ENCODE measurements at regions not wholly inside any gene's neighbourhood (a gene's known extent, or its start where the extent isn't known, plus 50 kb on each side); places are given as distances from the start of the nearest gene placed in this dataset.

DNA sequence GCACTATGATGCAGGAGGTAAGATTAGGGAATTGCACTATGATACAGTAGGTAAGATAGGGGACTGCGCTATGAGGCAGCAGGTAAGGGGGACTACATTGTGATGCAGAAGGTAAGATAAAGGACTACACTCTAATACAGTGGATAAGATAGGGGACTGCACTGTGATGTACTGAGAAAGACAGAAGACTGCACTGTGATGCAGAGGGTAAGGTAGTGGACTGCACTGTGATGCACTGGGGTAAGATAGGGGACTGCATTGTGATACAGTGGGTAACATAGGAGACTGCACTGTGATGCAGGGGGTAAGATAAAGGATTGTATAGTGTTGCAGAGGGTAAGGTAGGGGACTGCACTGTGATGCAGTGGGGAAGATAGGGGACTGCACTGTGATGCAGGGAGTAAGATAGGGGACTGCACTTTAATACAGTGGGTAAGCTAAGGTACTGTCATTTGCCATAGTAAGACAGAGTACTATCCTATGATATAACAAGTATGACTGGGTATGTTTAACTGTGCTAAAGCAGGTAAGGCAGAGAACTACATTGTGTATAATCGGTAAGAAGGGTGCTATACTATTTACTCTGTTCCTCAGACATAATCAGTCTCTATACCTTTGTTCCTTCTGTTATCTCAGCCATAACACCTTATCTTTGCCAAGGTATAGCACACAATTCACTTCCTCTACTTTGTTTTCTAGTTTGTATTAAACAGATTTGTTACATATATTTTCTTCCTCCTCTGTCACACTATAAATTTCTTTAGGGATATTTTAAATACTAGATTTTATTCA is 208.5 kb downstream of the BARHL2 start:
- DNase-seq (ENCODE audit: insufficient read length, low spot score): no peak
- no peak for FAIRE-seq

DNA sequence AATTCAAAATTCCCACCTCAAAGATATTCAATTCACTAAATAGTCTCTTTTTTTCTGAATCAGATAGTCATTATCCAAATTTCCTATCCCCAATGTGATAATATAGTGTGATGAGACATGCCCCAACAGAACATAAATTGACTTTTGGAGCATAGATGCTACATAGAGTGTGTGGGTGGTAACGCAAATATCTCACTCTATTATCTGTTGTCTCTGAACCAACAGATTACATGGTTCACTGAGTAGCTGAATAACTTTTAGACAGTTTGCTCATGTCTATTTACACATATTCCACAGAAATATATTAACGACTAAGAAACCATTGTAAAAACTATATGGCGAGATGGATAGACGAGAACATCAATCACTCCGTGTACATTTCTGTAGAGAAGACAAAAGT is 209.9 kb downstream of the BARHL2 start:
- FAIRE-seq: no peak
- DNase-seq (ENCODE audit: insufficient read length, low spot score): no peak
- TF ChIP-seq POLR2AphosphoS5 (IDR thresholded peaks at IDR 0.05; ENCODE audit: low read depth, low read length) (no peak), POLR2A (IDR thresholded peaks at IDR 0.05; ENCODE audit: low read depth, low read length) (no peak), TAF1 (IDR thresholded peaks at IDR 0.05; ENCODE audit: low read depth, low read length) (no peak), POU2F2 (IDR thresholded peaks at IDR 0.05; ENCODE audit: low read depth, low read length) (no peak), PAX5 (IDR thresholded peaks at IDR 0.05; ENCODE audit: insufficient read depth, low read length, severe bottlenecking) (no peak), SPI1 (IDR thresholded peaks at IDR 0.05; ENCODE audit: low read depth, low read length) (no peak)

More for the DNA sequence above, 208.5 kb downstream of the BARHL2 start:
- TF ChIP-seq SPI1 (IDR thresholded peaks at IDR 0.05; ENCODE audit: low read depth, low read length) (no peak), POLR2AphosphoS5 (IDR thresholded peaks at IDR 0.05; ENCODE audit: low read depth, low read length) (no peak)

DNA sequence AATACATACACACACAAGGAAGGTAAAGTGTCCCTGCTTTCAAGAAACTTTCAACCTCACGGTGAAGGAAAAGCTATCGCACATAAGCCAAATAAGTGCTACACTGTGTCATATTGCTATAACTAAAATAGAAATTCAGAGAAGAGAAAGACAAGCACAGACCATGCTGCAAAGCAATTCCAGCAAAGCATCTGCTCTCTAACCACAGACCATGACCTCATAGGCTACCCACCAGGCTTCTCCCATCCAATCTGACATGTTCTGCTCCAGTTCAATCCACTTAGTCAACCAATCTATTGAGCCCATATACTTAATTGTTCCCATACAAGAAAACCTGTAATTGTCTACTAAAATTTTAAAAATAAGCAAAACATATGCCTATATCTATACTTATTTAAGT is 211.3 kb downstream of the BARHL2 start:
- DNase-seq (ENCODE audit: insufficient read length, low spot score): no peak
- no peak for FAIRE-seq
- TF ChIP-seq POU2F2 (IDR thresholded peaks at IDR 0.05; ENCODE audit: low read depth, low read length) (no peak), POLR2AphosphoS5 (IDR thresholded peaks at IDR 0.05; ENCODE audit: low read depth, low read length) (no peak), PAX5 (IDR thresholded peaks at IDR 0.05; ENCODE audit: insufficient read depth, low read length, severe bottlenecking) (no peak), POLR2A (IDR thresholded peaks at IDR 0.05; ENCODE audit: low read depth, low read length) (no peak), SPI1 (IDR thresholded peaks at IDR 0.05; ENCODE audit: low read depth, low read length) (no peak), TAF1 (IDR thresholded peaks at IDR 0.05; ENCODE audit: low read depth, low read length) (no peak)

DNA sequence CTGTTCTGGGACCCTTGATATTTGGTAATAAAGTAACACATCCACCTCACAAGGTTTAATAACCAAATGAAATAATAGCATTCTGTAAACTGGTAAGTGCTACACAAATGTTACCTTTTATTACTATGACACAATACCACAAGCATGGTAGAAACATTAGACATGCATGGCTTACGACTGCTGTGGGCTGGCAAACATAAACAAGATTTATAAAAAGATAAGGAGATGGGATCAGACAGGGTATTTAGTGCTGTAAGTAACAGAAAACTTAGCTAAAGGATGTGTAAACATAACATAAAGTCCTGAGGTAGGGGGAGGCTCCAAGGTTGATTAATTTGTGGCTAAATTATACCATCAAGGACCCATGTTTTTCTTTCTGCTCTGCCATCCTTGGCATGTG is 212.6 kb downstream of the BARHL2 start:
- TF ChIP-seq POU2F2 (IDR thresholded peaks at IDR 0.05; ENCODE audit: low read depth, low read length) (no peak), POLR2A (IDR thresholded peaks at IDR 0.05; ENCODE audit: low read depth, low read length) (no peak), SPI1 (IDR thresholded peaks at IDR 0.05; ENCODE audit: low read depth, low read length) (no peak), POLR2AphosphoS5 (IDR thresholded peaks at IDR 0.05; ENCODE audit: low read depth, low read length) (no peak), PAX5 (IDR thresholded peaks at IDR 0.05; ENCODE audit: insufficient read depth, low read length, severe bottlenecking) (no peak), TAF1 (IDR thresholded peaks at IDR 0.05; ENCODE audit: low read depth, low read length) (no peak)
- no peak for FAIRE-seq

DNA sequence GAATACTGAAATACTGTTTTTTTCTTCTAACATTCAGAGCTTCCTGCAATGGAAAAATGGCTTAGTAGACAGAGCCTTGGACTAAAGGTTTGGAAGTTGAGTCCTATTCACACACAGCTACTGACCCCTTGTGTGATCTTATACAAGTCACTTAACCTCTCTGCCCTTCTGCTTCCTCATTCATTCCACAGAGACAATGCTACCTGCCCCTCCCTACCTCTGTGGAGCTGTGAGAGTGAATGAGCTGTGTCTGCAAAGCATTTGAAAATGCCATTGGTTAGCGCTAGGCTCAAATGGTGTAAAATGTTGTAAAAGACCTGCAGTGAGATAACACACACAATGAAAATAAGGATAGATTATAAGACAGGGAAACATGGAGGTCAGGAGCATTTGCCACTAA is 214.4 kb downstream of the BARHL2 start:
- no peak for DNase-seq (ENCODE audit: insufficient read length, low spot score)

More for the DNA sequence above, 212.6 kb downstream of the BARHL2 start:
- no peak for DNase-seq (ENCODE audit: insufficient read length, low spot score)

DNA sequence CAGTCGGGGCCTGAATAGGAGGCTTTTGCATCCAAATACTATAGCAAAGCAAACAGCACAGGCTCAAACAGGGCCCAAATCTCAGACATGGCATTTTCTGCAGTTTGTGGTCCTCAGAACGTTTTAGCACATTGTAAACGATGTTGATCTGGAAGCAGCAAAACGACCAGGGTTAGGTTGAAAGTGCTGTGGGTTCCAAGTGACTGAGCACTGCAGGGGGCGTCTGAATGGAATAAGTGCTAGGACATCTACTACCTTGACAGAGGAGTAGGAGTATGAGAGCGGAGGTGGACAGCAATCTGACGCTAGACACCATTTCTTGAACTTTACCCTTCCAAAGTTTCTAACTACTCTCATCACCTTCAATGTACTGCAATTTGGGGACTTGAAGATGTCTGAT is 214.9 kb downstream of the BARHL2 start:
- DNase-seq (ENCODE audit: insufficient read length, low spot score): no peak
- no peak for FAIRE-seq
- TF ChIP-seq SPI1 (IDR thresholded peaks at IDR 0.05; ENCODE audit: low read depth, low read length) (no peak), PAX5 (IDR thresholded peaks at IDR 0.05; ENCODE audit: insufficient read depth, low read length, severe bottlenecking) (no peak), POU2F2 (IDR thresholded peaks at IDR 0.05; ENCODE audit: low read depth, low read length) (no peak), TAF1 (IDR thresholded peaks at IDR 0.05; ENCODE audit: low read depth, low read length) (no peak), POLR2AphosphoS5 (IDR thresholded peaks at IDR 0.05; ENCODE audit: low read depth, low read length) (no peak), POLR2A (IDR thresholded peaks at IDR 0.05; ENCODE audit: low read depth, low read length) (no peak)

More for the DNA sequence above, 214.4 kb downstream of the BARHL2 start:
- no peak for FAIRE-seq
- TF ChIP-seq PAX5 (IDR thresholded peaks at IDR 0.05; ENCODE audit: insufficient read depth, low read length, severe bottlenecking) (no peak), POLR2AphosphoS5 (IDR thresholded peaks at IDR 0.05; ENCODE audit: low read depth, low read length) (no peak), TAF1 (IDR thresholded peaks at IDR 0.05; ENCODE audit: low read depth, low read length) (no peak)

DNA sequence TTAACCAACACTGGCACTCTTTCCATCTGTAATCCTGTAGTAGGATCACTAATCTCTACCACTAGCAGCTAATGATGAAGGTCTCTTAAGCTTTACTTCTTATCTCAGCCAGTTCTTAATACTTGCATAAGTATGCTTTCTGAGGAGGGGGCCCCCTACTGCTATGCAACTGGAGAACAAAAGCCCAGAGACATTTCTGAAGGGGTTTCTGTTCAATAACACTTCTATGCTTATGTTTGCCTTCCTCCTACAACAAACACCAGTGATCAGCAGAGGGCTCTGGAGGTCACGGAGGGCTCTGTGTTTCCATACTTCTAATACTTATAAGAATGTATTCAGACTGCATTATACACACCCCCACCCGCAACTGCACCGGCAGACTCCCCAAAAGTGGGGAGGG is 215.8 kb downstream of the BARHL2 start:
- TF ChIP-seq POLR2A (IDR thresholded peaks at IDR 0.05; ENCODE audit: low read depth, low read length) (no peak), POLR2AphosphoS5 (IDR thresholded peaks at IDR 0.05; ENCODE audit: low read depth, low read length) (no peak), SPI1 (IDR thresholded peaks at IDR 0.05; ENCODE audit: low read depth, low read length) (no peak), TAF1 (IDR thresholded peaks at IDR 0.05; ENCODE audit: low read depth, low read length) (no peak), POU2F2 (IDR thresholded peaks at IDR 0.05; ENCODE audit: low read depth, low read length) (no peak), PAX5 (IDR thresholded peaks at IDR 0.05; ENCODE audit: insufficient read depth, low read length, severe bottlenecking) (no peak)
- DNase-seq (ENCODE audit: insufficient read length, low spot score): no peak
- FAIRE-seq: no peak

DNA sequence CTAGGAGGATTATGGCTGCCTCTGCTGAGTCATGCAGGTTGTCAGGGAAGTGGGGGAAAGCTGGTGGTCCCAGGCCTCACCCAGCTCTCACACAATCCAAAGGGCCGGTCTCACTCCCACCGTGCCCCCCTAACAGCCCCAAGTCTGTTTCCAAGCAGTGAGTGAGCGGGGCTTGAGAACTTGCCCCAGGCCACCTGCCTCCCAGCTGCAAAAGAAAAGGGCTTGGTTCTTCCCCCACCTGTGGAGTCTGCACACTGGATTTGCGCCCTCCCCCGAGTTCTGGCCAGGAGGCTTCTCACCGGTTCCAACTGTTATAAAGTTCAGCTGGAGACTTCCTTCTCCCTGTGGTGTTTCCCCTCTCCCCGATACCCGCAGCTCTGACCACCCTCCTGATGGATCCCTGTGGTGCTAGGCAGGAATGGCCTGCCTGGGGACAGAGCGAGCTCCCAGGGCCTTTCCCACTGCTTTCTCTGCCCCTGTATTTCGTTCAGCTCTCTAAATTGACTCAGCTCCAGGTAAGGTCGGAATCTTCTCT is 222.3 kb downstream of the BARHL2 start:
- no peak for FAIRE-seq
- TF ChIP-seq POU2F2 (IDR thresholded peaks at IDR 0.05; ENCODE audit: low read depth, low read length) (no peak), TAF1 (IDR thresholded peaks at IDR 0.05; ENCODE audit: low read depth, low read length) (no peak), POLR2AphosphoS5 (IDR thresholded peaks at IDR 0.05; ENCODE audit: low read depth, low read length) (no peak), PAX5 (IDR thresholded peaks at IDR 0.05; ENCODE audit: insufficient read depth, low read length, severe bottlenecking) (no peak), SPI1 (IDR thresholded peaks at IDR 0.05; ENCODE audit: low read depth, low read length) (no peak), POLR2A (IDR thresholded peaks at IDR 0.05; ENCODE audit: low read depth, low read length) (no peak)
- no peak for DNase-seq (ENCODE audit: insufficient read length, low spot score)

DNA sequence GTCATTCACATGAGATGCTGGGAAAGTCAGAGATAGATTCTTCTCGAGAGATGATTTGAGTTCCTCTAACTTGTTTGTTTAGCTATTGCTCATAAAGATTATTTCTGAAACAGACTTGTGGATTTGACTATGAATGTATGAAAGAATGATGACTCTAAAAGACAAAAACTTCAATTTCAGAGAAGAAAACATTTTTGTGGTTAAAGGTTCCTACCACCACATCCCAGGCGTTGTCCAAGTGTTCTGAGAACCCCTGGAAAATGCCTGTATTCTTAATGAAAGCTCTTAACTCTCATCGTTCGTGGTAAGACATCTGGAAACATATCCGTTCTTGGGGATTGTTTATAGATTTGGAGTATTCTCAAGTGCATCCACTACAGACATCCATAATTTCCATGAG is 228.7 kb downstream of the BARHL2 start:
- FAIRE-seq: no peak
- TF ChIP-seq PAX5 (IDR thresholded peaks at IDR 0.05; ENCODE audit: insufficient read depth, low read length, severe bottlenecking) (no peak), POLR2AphosphoS5 (IDR thresholded peaks at IDR 0.05; ENCODE audit: low read depth, low read length) (no peak), SPI1 (IDR thresholded peaks at IDR 0.05; ENCODE audit: low read depth, low read length) (no peak), TAF1 (IDR thresholded peaks at IDR 0.05; ENCODE audit: low read depth, low read length) (no peak), POU2F2 (IDR thresholded peaks at IDR 0.05; ENCODE audit: low read depth, low read length) (no peak), POLR2A (IDR thresholded peaks at IDR 0.05; ENCODE audit: low read depth, low read length) (no peak)
- DNase-seq (ENCODE audit: insufficient read length, low spot score): no peak

DNA sequence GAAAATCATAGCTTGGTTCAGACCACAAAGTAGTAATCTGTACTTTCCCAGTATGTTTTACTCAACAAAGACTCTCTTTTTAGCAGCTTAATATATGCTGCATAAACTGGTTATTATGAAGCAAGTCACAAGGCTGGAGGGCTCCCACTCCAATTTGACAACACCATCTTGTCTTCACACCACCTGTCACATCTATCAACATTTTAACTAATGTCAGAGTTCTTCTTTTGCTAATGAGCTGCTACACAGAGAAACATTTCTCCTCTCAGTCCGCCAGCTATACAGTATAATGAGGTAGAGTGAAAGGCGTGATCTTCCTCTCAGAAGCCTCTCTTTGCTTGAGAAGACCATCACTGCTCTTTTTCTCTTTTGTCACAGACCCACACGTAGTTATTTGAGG is 230.1 kb downstream of the BARHL2 start:
- TF ChIP-seq POU2F2 (IDR thresholded peaks at IDR 0.05; ENCODE audit: low read depth, low read length): no peak
- TF ChIP-seq POLR2A (IDR thresholded peaks at IDR 0.05; ENCODE audit: low read depth, low read length): no peak
- no peak for TF ChIP-seq PAX5 (IDR thresholded peaks at IDR 0.05; ENCODE audit: insufficient read depth, low read length, severe bottlenecking)
- TF ChIP-seq SPI1 (IDR thresholded peaks at IDR 0.05; ENCODE audit: low read depth, low read length): no peak
- no peak for TF ChIP-seq TAF1 (IDR thresholded peaks at IDR 0.05; ENCODE audit: low read depth, low read length)
- no peak for TF ChIP-seq POLR2AphosphoS5 (IDR thresholded peaks at IDR 0.05; ENCODE audit: low read depth, low read length)
- no peak for DNase-seq (ENCODE audit: insufficient read length, low spot score)
- FAIRE-seq: no peak
